ENCODE measurements at regions not wholly inside any gene's neighbourhood (a gene's known extent, or its start where the extent isn't known, plus 50 kb on each side); places are given as distances from the start of the nearest gene placed in this dataset.
"Not testable (repeated sequence)": the region's sequence is repeated elsewhere in the genome, so short reads cannot be mapped to it uniquely, and the experiment has no call there.

DNA sequence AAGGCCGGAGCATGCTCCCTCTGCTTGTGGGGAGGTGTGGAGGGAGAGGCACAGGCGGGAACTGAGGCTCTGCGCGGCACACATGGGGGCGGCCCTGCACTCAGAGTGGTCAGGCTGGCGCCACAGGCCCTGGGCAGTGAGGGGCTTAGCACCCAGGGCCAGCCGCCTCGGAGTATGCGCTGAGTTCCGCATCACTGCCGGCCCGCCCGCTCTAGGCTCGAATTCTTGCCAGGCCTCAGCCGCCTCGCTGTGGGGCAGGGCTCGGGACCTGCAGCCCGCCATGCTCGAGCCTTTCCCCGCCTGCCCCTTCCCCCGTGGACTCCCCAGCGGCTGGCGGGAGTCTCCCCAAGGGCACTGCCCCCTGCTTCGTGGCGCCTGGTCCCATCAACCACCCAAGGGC, 905.9 kb downstream of the SPATA31A6 start:
- H3K4me3 ChIP-seq; intact Hi-C loops (cut with DNase I); H3K9me3 ChIP-seq; ATAC-seq; H3K27me3 ChIP-seq (ENCODE audit: low read depth); H3K27ac ChIP-seq; H3K36me3 ChIP-seq; H3K4me1 ChIP-seq; DNase-seq: not testable (repeated sequence)

DNA sequence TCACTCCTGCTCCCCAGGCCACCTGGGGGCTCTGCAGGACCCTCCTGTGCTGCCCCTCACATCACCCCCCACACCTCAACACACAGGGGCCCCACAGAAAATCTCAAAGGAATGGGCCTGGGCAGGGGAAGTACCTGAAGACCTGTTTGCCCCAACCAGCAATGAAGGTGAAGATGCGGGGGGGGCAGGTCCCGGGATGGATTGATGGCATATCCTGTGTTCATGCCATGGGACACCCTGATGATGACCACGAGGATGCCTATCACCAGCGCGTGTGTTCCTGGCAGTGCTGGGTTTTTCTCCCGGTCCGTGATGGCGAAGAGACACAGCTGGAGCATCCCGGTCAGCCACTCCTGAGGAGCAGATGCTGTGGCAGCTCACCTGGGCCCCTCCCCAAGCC, 926.9 kb downstream of the SPATA31A6 start:
- H3K4me3 ChIP-seq; H3K9me3 ChIP-seq; H3K27ac ChIP-seq; H3K4me1 ChIP-seq; DNase-seq; ATAC-seq; intact Hi-C loops (cut with DNase I); H3K36me3 ChIP-seq; H3K27me3 ChIP-seq (ENCODE audit: low read depth): not testable (repeated sequence)

- H3K27ac ChIP-seq; DNase-seq; H3K4me3 ChIP-seq; H3K4me1 ChIP-seq; H3K9me3 ChIP-seq; ATAC-seq; H3K27me3 ChIP-seq (ENCODE audit: low read depth); intact Hi-C loops (cut with DNase I); H3K36me3 ChIP-seq: not testable (repeated sequence)
Measured at GRCh38 chr9:43112846-43113245, 929.4 kb downstream of the SPATA31A6 start.

- H3K27me3 ChIP-seq (ENCODE audit: low read depth); H3K9me3 ChIP-seq; H3K4me3 ChIP-seq; H3K4me1 ChIP-seq; DNase-seq; ATAC-seq; intact Hi-C loops (cut with DNase I); H3K36me3 ChIP-seq; H3K27ac ChIP-seq: not testable (repeated sequence)
Measured at GRCh38 chr9:43115813-43116229, 932.4 kb downstream of the SPATA31A6 start.

GRCh38 chr9:43118088-43118865, 934.8 kb downstream of the SPATA31A6 start:
- H3K27me3 ChIP-seq (ENCODE audit: low read depth); H3K4me3 ChIP-seq; ATAC-seq; H3K27ac ChIP-seq; H3K4me1 ChIP-seq; DNase-seq; intact Hi-C loops (cut with DNase I); H3K9me3 ChIP-seq; H3K36me3 ChIP-seq: not testable (repeated sequence)

DNA sequence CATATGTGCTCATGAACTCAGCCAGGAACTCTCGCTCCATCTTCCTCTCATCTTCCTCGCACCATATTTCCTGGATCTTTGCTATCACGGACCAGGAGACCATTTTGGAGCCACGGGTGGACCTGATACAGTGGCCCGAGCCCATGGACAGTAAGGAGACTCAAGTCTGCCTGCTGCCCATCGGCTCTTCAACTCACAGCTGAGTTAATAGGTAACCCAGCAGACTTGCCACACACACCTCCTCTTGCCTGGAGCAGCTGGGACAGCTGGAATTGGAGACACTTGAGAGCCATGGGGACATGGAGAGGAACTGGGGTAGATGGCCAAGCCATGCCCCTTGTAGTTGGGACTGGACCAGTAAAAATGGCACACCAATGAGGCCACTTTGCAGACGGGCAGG, 936.1 kb downstream of the SPATA31A6 start:
- H3K9me3 ChIP-seq; H3K27me3 ChIP-seq (ENCODE audit: low read depth); H3K36me3 ChIP-seq; intact Hi-C loops (cut with DNase I); H3K27ac ChIP-seq; H3K4me3 ChIP-seq; DNase-seq; ATAC-seq; H3K4me1 ChIP-seq: not testable (repeated sequence)

- H3K27ac ChIP-seq; DNase-seq; H3K9me3 ChIP-seq; intact Hi-C loops (cut with DNase I); H3K36me3 ChIP-seq; H3K4me1 ChIP-seq; H3K27me3 ChIP-seq (ENCODE audit: low read depth); ATAC-seq; H3K4me3 ChIP-seq: not testable (repeated sequence)
Measured at GRCh38 chr9:43119978-43120377, 936.5 kb downstream of the SPATA31A6 start.

DNA sequence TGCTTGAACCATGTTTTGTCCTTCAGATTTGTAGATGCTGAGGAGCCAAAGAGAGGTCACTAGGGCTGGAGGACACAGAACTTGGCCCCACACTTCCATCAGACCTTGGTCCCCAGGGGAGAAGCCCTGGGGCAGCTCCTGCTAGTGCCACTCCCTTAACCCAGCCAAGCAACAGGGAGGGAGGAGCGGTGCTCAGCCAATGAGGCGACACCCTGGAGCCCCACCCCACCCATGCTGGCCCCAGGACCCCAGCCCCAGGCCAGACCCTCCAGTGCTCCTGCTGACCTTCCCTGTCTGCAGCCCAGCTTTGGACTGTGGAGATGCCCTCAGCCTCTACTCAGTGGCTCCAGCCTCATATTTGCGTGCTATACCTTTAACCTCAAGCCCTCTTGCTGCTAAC, 942.4 kb downstream of the SPATA31A6 start:
- H3K27ac ChIP-seq; H3K27me3 ChIP-seq (ENCODE audit: low read depth); ATAC-seq; DNase-seq; intact Hi-C loops (cut with DNase I); H3K4me1 ChIP-seq; H3K9me3 ChIP-seq; H3K4me3 ChIP-seq; H3K36me3 ChIP-seq: not testable (repeated sequence)

DNA sequence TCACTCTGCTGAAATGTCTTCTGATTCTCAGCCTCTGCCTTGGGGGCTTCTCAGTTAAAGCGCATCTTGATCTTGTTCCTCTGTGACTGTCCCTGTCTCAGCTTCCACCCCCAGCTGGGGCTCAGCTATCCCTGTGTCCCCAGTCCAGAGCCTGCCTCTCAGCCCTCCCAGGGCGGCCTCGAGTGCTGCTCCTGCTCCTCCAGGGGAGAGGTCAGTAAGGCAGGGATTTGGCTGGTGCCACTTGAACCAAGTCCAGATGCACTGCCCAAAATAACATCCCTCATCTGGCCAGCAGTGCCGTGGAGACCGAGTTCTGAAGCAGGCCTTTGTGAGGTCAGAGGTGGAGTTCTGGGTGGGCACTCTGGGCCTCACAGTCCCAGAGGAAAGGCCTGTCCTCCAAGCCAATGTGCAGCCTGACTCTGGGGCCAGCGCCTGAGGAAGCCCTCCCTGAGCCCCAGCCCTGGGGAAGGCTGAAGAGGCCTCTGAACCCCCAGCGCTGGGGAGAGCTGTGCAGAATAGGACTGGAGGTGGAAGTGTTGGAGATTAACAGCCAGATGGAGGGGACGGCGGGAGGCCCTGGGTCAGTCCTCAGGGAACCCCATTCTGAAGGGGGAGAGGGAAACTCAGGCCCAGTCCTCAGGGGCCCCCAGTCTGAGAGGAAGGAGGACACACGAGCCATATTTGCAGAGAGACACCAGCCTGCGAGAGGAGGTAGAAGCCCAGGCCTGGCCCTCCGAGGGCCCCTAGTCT, 943.7 kb downstream of the SPATA31A6 start:
- H3K27ac ChIP-seq; H3K4me1 ChIP-seq; H3K9me3 ChIP-seq; intact Hi-C loops (cut with DNase I); DNase-seq; H3K36me3 ChIP-seq; H3K4me3 ChIP-seq; H3K27me3 ChIP-seq (ENCODE audit: low read depth); ATAC-seq: not testable (repeated sequence)

DNA sequence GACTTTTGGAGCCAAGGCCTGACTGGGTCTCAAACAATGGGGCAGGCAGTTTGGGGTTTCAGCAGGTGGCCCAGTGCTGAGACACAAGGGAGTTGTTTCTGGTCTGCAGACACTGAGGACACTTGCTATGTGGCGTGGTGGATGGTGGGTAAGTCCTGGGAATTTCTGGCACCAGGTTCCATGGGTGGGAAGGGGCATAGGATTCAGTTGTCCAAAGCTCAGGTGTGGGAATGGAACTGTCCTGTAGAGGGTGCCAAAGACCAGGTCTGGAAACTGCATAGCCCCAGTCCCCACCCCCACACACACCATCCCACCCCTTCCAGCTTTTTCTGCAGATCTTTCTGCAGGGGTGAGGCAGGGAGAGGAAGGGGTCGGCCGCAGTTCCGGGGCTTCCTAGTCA, 944.5 kb downstream of the SPATA31A6 start:
- intact Hi-C loops (cut with DNase I); H3K9me3 ChIP-seq; H3K27ac ChIP-seq; DNase-seq; H3K4me3 ChIP-seq; H3K4me1 ChIP-seq; H3K36me3 ChIP-seq; H3K27me3 ChIP-seq (ENCODE audit: low read depth); ATAC-seq: not testable (repeated sequence)
- TF ChIP-seq CTCF (IDR thresholded peaks at IDR 0.05), result peak; percentile 15

DNA sequence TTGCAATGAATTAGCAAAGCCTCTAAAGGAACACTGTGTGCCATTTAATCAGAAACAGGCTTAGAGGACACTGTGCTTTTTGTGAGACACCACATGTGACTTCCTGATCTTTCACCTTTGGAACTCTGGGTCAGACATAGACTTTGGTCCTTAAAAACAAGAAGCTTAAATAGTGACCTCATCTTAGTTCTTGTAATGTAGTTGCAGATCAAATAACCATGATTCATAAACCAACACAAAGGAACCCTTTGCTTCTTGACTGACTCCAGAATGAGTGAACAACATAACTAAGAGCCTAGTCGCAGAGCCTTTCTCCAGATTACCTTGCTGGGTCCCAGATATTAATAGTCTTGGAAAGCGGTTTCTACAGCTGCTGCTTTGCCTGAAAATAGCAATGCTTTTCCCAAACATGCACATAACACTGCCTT, 947.3 kb downstream of the SPATA31A6 start:
- H3K36me3 ChIP-seq; intact Hi-C loops (cut with DNase I); H3K27me3 ChIP-seq (ENCODE audit: low read depth); ATAC-seq; DNase-seq; H3K4me1 ChIP-seq; H3K4me3 ChIP-seq; H3K9me3 ChIP-seq; H3K27ac ChIP-seq: not testable (repeated sequence)

- intact Hi-C loops (cut with DNase I); H3K27me3 ChIP-seq (ENCODE audit: low read depth): not testable (repeated sequence)
Measured at GRCh38 chr9:43135440-43135839, 952.0 kb downstream of the SPATA31A6 start.

GRCh38 chr9:43138909-43139308, 955.5 kb downstream of the SPATA31A6 start:
- H3K9me3 ChIP-seq; H3K4me3 ChIP-seq; H3K4me1 ChIP-seq; H3K27me3 ChIP-seq (ENCODE audit: low read depth); DNase-seq; H3K36me3 ChIP-seq; ATAC-seq; intact Hi-C loops (cut with DNase I): not testable (repeated sequence)
- H3K27ac ChIP-seq, result peak overlapping the region; percentile 53

More at GRCh38 chr9:43135440-43135839, 952.0 kb downstream of the SPATA31A6 start:
- H3K4me3 ChIP-seq, ATAC-seq, H3K36me3 ChIP-seq, H3K27ac ChIP-seq, H3K4me1 ChIP-seq, H3K9me3 ChIP-seq, DNase-seq: not testable (repeated sequence)
